Activated CD8-positive, alpha-beta memory T cell treated with anti-CD3 and anti-CD28 coated beads, Interleukin-2, amount 50 U/mL, for 48 hours (primary cell): ENCODE measurements at regions not wholly inside any gene's neighbourhood (a gene's known extent, or its start where the extent isn't known, plus 50 kb on each side); places are given as distances from the start of the nearest gene placed in this dataset.

Experiments
- DNase-seq: peaks from one replicate; pipeline ENCODE4 v3.0.0-alpha.2; 2020

DNA sequence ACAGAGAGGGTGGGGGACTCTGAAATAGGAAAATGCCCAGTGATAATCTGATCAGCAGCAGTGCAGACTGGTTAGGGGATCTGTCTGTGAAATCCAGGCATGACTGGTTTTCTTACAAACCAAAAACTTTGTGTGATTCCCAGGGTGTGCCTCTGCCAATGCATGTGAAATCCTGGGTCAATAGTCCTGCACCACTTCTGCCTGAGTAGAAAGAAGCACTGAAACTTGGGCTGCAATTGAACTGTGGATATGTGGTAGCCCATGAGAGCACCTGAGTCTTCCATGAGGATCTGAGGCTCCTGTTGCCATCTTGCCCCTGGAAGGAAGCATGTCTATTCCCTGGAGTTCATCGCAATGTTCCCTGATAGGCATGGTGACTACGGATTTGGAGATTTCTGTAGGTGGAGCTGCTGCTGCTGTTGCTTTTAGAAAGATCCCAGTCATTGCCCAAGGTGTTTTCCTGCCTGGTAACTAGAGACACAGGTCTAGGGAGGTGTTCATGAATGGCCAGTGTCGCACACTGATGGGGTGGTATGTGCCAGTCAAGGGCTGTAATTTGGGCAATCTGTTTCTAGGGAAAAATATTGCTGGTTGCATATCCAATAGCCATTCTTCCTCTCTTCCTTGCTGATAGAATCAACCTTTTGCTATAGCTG is 146.7 kb downstream of the CARTPT start:
- DNase-seq: no peak

DNA sequence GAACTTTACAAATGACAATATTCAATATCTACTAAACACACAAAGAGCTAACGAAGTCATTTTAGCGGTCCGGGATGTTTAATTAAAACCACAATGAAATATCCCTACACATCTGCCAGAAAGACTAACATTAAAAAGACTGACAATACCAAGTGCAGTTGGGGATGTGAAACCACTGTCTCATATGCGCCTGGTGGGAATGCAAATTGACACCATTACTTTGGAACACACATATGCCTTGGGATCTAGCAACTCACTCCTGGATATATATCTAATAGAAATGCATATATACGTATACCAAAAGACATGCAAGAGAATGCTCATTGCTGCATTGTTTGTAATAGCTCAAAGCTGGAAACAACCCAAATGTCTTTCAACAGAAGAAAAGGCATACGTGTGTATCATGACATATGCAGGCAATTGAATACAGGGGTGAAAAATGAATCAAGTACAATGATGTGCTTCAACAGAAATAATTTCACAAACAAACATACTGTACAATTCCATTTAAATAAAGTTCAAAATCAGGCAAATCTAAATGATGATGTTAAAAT is 153.3 kb downstream of the CARTPT start:
- no peak for DNase-seq

DNA sequence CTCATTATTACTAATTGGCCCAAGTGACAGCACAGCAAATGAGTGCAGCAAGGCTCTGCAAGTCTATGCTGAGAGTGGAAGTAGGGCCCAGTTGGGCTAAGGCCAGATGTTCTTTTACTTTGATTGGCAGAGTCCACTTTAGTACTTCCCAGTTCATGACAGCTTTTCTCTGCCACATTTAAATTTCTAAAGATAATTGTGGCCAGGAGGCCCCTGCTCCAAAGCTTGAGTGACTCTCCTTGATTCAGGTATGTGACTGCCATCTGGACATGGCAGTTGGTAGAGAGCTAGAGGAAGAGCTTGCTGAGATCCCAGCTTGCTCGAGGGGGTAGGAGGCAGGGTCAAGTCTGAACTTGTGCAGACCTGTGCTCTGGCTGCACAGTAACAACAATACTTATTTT is 154.1 kb downstream of the CARTPT start:
- DNase-seq: no peak

DNA sequence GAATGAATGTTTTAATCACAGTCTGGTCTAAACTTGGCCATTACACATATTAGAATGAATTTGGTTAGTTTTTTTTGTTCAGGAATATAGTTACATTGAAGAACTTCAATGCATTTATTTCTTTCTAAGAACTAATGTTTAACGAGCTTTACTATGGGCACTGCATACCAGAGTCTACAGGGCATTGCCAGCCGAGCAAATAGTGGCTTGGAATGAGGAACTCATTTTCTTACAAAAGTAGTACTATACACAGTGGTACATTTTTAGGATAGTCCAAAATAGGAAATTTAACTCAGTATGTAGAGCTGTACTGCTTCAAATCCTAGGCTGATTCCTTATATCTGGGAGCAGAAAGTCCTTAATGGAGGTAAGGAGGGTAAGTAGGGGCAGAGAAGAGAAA is 155.4 kb downstream of the CARTPT start:
- no peak for DNase-seq

DNA sequence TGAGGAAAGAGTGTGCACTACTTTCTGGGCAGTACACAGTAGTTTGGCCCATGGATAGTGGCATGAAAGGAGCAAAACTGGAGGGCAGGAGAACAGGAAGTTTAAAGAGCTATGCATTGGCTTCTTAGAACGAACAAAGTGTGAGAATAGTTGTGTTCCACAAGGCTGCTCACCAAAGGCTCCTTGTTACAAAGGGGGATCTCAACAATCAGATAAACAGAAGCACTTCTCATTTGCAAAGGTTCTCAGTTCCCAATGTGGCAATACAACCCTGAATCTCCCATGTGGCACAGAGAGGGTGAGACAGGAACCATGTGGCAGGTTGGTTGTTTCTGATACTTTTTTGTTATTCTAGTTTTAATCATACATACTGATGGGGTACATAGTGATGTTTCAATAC is 158.4 kb downstream of the CARTPT start:
- DNase-seq: no peak

DNA sequence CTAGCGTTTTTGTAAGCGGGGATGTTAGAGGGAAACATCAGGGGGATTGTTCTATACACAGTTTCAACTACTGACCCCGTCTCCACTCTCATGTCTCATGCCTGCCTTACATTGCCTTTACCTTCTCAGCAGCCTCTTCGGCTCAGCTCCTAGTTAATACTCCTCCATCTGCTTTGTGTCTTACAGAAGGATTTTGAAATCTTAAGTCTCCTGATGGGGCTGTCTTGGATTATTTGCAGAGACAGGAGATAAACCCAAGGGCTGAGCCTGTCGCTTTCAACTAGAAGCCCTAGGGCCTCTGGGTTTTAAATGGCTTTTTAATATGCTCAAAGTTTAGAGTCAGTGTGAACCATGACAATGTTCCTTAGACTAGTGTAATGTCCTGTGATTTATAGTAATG is 161.5 kb downstream of the CARTPT start:
- DNase-seq: no peak

DNA sequence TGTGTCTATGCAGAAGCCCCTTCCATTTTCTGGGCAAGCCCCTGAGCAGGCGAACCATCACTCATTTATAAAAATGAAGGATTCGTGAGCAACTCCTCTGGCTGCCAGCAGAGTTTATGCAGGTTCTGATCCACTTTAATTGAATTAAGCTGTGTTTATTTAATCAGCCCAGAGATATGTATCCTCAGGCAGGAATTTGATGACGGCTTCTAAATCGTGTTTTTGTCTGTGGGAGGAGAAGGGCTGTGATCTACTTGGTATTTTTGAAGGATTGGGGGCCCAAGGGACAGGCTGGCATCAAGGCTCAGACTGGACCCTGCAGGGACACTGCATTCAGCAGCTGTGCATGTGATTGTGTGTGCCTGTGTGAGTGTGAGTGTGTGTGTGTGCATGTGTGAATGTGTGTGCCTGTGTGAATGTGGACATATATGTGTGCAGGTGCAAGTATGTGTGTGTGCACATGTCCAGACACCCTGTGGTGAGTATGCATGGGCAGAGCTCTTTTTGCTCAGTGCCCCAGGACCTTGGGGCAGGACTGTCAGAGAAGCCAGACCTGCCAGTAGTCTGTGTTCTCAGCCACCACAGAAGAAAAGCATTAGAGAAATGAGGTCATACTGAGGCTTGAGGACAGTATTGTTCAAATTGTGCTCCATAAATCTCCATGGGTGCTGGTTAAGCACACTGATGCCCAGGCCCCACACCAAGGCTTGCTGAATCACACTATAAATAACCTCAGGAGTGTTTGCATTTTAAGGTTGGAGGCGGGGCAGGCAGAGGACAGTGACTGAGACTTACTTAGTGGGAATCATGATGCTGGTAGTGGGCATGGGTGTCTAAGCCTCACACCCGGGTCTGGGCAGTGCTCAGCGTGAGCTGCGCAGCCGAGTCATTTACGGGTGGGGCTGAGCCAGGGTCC is 164.0 kb downstream of the CARTPT start:
- DNase-seq: no peak

DNA sequence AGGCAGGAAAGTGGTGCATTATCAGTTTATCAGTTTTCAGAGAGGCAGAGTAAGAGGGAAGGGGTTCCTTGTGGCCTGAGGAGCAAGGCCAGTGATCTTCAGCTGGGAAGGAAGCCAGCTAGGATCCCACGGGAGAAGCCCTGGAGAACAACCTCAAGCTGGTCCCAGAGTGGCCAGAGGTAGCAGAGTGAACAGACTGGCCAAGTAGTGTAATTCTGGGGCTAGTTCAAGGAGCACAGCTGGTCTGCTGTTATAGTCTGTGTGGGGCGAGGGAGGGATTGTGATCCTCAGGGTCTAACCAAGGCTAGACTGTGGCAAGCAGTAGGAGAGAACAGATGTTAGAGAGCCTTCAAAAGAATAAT is 164.6 kb downstream of the CARTPT start:
- no peak for DNase-seq

DNA sequence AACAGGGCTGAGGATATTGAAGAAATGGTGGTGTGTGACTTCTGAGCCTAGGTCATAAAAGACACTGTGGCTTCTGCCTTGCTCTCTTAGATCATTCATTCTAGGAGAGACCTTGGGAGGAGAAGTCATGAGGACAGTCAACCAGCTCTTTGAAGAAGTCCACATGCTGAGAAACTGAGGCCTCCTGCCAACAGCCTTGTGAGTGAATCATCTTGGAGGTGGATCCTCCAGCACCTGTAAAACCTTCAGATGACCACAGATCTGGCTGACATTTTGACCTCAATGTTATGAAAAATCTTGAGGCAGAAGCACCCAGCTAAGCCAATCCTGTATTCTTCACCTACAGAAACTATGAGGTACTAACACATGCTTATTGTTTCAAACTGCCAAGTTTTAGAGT is 165.9 kb downstream of the CARTPT start:
- DNase-seq: no peak

DNA sequence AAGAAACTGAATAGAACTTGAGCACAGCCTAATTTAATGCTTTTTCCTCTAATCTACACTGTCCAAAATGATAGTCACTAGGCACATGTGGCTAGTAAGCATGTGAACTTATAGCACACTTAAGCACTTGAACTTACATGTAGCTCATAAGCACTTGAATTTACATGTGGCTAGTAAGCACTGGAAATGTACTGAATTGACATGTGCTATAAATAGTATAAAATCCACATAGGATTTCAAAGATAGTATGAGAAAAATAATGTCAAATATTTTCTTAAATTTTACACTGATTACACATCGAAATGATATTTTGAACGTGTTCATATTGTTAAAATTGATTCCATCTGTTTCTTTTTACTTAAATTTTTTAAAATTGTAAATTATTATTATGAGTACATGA is 167.3 kb downstream of the CARTPT start:
- no peak for DNase-seq

DNA sequence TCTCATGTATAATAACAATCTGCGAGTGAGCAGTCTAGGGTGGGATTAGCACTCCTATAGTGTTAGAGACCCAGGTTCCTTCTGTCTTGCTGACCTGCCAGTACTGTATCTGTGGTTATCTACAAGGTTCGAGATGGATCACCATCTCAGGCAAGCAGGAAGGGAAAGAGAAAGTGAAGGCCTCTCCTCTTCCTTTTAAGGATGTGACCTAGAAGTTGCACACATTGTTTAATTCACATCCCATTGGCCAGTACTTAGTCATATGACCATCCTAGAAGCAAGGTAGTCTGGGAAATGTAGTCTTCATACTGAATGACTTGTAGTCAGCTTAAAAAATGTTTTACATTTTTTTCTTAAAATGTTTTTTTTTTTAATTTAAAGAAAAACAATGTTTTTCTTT is 168.6 kb downstream of the CARTPT start:
- DNase-seq: no peak

DNA sequence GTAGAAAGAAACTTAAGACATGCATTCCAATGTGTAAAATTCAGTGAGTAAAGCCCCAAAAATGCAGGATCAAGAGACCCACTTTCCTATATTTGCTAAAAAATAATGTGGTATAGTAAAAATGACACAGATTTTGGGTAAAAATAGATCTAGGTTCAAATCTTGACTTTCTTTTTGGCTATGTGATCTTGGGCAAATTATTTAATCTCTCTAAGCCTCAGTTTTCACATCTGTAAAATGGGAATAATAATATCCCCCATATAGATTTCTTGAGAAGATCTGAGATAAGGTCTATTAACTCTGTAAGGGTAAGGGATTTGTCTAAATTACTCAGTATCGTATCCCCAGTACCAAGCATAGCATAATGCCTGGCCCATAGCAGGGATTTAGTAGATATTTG is 172.3 kb downstream of the CARTPT start:
- no peak for DNase-seq

DNA sequence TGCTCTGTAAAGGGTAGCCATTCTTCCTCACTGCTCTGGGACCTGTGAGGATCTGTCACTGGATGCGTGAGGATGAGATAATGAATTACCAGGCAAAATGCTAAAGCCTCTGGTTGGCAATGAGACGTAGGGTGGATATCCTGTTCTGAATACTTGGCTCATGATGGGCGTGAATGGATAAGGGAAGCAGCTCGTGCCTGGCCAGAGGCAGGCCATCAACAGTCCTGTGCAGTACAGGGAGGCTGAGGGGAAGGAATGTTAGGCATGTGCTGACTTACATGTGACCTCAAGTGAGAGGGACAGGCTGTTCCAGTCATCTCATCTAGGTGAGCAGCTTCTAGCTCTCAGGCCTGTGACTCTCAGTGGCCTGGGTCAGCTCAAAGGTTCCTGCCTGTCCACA is 172.8 kb downstream of the CARTPT start:
- DNase-seq: no peak

DNA sequence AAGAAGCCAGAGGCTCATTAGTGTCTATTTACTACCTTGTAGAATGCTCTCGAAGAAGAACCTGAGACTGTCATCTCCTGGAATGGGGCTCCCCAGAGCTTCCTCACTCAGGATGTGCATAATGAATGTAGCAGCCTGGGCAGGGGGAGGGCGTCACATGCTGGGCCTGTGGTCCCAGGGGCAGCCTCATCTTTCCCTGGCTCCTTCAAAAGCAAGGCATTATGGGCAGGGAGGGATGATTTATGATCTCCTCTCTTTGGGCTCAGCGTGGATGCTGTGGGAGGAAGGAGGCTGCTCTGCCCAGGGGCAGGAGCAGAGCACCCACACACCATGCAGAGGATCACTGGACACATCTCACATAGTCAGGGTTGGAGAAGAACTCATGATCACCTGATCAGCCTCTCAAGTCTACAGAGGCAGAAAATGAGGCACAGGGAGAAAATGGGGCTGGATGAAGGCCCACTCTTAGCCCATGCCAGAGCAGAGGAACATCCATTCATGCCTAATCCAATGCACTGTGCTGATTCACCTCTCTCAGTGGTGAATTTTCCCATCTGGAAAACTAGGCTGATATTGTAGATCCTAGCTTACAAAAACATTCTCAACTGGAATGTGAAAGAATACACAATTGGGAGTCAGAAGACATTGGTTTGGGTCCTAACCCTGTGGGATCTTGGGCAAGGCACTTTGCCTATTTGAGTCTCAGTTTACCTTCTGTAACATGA is 173.7 kb downstream of the CARTPT start:
- DNase-seq: no peak

DNA sequence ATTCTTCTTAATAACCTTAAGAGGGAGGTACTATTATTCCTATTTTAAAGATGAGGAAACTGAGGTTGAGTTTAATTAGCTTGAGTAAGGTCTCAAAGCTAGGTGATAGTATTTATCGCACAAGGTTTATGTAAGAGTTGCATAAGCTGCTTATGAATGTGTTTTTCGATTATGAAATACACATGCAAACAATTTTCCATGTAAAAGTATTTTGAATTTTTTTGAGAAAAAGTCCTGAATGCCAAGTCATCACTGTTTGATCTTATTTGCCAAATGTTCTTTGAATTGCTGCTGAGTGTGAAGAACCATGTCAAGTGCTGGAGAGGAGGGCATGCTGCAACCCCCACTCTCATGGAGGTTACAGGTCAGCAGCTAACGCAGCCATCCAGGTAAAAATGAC is 174.4 kb downstream of the CARTPT start:
- DNase-seq: no peak

DNA sequence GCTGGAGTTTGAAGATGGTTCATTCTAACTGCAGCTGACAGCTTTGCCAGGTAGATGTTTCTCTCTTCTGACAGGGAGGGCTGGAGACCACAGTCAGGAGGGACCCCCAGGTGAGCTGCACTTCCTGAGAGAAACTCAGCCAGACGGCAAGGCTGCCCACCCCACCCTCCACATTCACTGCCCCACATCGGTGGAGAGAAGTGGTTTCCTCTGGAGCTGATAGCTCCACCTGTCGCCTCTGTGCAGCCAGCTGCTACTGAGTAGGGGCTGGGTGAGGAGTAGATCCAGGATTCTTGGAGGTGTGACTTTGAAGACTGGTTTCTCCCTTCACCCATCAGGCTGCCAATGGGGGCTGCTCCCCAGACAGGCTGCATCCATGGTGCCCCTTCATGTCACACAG is 175.0 kb downstream of the CARTPT start:
- no peak for DNase-seq

DNA sequence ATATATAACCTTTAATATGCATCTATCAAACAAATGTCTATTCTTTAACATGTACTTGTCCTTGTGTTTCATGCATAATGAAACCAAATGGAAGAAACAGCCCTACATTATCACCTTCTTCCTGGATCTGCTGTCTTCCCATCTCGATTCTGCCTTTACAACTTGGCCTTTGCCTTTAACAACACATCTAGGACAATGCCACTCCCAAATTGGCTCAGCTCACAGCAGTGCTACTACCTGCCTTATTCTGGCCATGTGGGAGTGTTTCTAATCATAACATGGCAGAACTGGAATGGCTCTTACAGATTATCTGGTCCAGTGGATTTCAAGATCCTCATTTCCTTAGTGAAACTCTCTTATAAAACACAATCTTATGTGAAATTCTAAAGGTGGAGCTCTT is 176.5 kb downstream of the CARTPT start:
- DNase-seq: no peak

DNA sequence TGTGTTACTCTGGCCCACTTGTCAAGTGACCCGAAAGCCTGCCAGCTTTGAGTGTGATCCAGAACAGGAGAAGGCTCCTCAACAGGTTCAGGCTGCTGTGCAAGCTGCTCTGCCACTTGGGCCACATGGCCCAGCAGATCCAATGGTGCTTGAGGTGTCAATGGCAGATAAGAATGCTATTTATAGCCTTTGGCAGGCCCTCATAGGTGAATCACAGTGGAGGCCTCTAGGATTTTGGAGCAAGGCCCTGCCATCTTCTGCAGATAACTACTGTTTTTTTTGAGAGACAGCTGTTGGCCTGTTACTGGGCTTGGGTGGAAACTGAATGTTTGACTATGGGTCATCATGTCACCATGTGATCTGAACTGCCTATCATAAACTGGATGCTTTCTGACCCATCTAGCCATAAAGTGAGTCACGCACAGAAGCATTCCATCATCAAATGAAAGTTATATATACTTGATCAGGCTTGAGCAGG is 180.8 kb downstream of the CARTPT start:
- DNase-seq: no peak

DNA sequence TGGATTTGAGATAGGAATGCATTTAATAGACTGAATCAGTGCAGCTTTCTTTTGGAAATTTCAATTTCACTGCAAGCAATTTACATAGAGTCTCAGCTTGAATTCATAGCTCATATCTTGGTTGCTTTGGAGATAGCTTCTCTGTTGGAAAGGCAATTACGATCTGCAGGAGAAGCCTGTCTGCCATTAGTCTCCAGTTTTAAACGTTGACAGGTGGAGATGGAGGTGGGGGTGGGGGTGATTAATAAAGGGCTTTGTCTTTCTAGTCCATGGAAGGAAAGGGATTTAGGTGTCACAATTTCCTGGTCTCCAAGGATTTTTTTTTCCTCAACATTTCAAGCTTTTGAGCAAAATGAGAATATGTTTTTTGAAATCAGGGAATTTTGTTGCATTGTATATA is 184.7 kb downstream of the CARTPT start:
- no peak for DNase-seq

DNA sequence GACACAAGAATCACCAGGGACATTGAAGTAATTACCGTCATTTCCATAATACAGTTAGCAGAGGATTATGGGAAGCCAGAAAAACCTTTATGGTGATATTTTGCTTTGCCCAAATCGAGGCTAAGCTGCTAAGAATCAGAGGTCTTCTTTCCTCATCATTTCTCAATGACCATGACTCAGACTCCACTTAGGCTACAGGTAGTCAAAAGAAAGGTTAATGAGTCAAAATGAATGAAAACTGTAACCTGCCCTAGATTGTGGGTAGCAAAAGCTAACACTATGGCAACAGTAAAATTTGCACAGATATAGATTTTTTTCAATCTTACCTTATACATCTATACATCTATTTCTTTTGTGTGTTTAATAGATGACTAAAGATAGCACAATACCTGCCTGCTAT is 185.8 kb downstream of the CARTPT start:
- DNase-seq: no peak

DNA sequence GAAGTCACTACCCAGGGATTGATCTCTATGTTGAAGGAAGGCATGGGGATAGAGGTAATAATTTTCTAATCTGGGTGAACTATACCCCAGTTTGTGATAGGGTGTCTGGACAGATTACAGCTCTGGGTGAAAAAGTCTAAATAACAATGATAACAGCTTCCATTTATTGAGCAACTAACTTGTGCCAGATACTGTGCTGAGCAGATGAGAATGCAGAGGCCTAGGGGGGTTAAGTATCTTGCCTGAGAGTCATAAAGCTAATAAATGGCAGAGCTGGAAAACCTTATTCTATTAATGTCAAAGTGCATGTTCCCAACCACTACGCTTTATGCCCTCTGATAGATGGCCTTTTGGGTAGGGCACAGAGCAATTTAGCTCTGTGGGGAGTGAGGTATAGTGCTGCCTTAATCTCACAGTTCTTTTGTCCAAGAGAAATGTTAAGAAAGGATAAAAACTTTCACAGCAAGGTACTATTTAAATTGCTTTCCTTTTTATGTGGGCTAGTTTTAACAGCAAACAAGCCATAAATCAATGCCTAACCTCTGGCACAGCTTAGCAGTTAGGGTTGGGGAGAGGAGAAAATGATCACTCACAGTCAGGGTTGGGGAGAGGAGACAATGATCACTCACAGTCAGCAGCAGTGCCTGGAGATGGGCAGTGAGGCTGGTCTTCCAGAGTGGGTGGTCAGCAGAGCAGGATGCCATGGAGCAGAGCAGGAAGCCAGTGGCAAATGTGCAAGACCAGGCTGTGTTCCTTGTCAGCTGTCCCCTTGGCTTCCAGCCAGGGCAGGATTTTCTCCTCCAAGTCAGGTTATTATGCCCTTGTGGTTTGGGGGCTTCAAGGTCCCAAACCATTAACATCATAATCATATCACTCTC is 187.0 kb downstream of the CARTPT start:
- no peak for DNase-seq

DNA sequence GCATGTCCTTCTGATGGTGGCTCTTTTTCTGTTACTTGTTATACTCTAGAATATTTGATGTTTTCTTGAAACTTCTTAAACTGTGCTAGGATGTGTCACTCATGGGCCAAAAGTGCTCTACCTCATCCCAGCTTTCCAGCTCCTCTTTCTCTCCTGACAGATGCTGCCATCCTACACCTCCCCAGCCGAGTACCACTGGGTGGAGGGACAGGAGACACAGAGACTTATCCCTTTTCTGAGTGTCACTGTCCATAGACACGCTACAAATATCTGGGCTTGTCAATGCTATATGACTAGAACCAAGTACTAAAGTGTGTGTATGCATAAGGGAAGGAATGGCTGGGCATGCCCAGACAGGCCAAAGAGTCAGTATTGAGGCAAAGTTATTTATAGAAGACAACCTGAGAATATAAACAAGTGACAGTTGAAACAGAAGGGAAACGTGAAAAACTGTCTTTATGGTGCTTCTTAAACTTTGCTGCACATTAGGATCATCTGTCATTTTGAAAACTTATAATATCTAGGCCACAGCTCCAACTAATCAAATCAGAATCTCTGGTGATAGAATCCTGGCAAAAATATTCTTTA is 188.0 kb downstream of the CARTPT start:
- DNase-seq: no peak
